ENCODE measurements at regions not wholly inside any gene's neighbourhood (a gene's known extent, or its start where the extent isn't known, plus 50 kb on each side); places are given as distances from the start of the nearest gene placed in this dataset.
A peak's percentile ranks its signal among the peaks of the same experiment; 100 is the strongest.

- no peak for DNase-seq (ENCODE audit: low read depth in 2 of 2)
Observed at GRCh38 chr3:124535306-124535705, 194.9 kb upstream of the UMPS start.

- DNase-seq (ENCODE audit: low read depth in 2 of 2) = no peak
Observed at GRCh38 chr3:124540550-124541211, 189.6 kb upstream of the UMPS start.

- no peak for DNase-seq (ENCODE audit: low read depth in 2 of 2)
Observed at GRCh38 chr3:124542214-124542869, 187.9 kb upstream of the UMPS start.

- DNase-seq (ENCODE audit: low read depth in 2 of 2) = no peak
Observed at GRCh38 chr3:124545891-124546290, 184.4 kb upstream of the UMPS start.

GRCh38 chr3:124552224-124552623, 178.0 kb upstream of the UMPS start:
- no peak for DNase-seq (ENCODE audit: low read depth in 2 of 2)

- DNase-seq (ENCODE audit: low read depth in 2 of 2) = no peak
Observed at GRCh38 chr3:124553178-124553577, 177.1 kb upstream of the UMPS start.

GRCh38 chr3:124556636-124557035, 173.6 kb upstream of the UMPS start:
- no peak for DNase-seq (ENCODE audit: low read depth in 2 of 2)

GRCh38 chr3:124557433-124558232, 172.6 kb upstream of the UMPS start:
- DNase-seq (ENCODE audit: low read depth in 2 of 2) = no peak

GRCh38 chr3:124558991-124559845, 171.0 kb upstream of the UMPS start:
- DNase-seq (ENCODE audit: low read depth in 2 of 2) = no peak

GRCh38 chr3:124559846-124560574, 170.2 kb upstream of the UMPS start:
- DNase-seq (ENCODE audit: low read depth in 2 of 2) = peak; percentile 17 to 50

- DNase-seq (ENCODE audit: low read depth in 2 of 2) = no peak
Observed at GRCh38 chr3:124560666-124561215, 169.5 kb upstream of the UMPS start.

- no peak for DNase-seq (ENCODE audit: low read depth in 2 of 2)
Observed at GRCh38 chr3:124562769-124563168, 167.5 kb upstream of the UMPS start.

GRCh38 chr3:124563376-124563775, 166.9 kb upstream of the UMPS start:
- DNase-seq (ENCODE audit: low read depth in 2 of 2) = no peak

- DNase-seq (ENCODE audit: low read depth in 2 of 2) = peak; percentile 5 to 51
Observed at GRCh38 chr3:124565013-124565412, 165.2 kb upstream of the UMPS start.

- DNase-seq (ENCODE audit: low read depth in 2 of 2) = no peak
Observed at GRCh38 chr3:124565551-124565950, 164.7 kb upstream of the UMPS start.

GRCh38 chr3:124566701-124567100, 163.6 kb upstream of the UMPS start:
- no peak for DNase-seq (ENCODE audit: low read depth in 2 of 2)

- DNase-seq (ENCODE audit: low read depth in 2 of 2) = no peak
Observed at GRCh38 chr3:124567179-124567578, 163.1 kb upstream of the UMPS start.

- no peak for DNase-seq (ENCODE audit: low read depth in 2 of 2)
Observed at GRCh38 chr3:124569761-124570160, 160.5 kb upstream of the UMPS start.

GRCh38 chr3:124570232-124570631, 160.0 kb upstream of the UMPS start:
- DNase-seq (ENCODE audit: low read depth in 2 of 2) = no peak

GRCh38 chr3:124572851-124573405, 157.3 kb upstream of the UMPS start:
- DNase-seq (ENCODE audit: low read depth in 2 of 2) = no peak

- DNase-seq (ENCODE audit: low read depth in 2 of 2) = no peak
Observed at GRCh38 chr3:124574012-124574411, 156.2 kb upstream of the UMPS start.
